ENCODE measurements at regions not wholly inside any gene's neighbourhood (a gene's known extent, or its start where the extent isn't known, plus 50 kb on each side); places are given as distances from the start of the nearest gene placed in this dataset.

- H3K27me3 ChIP-seq (ENCODE audit: low read length), result peaks cover 23% of the 10 kb centered on the region
- H3K4me1 ChIP-seq (ENCODE audit: insufficient read depth, low read length), result no peaks in the 10 kb centered on the region
- H3K36me3 ChIP-seq (ENCODE audit: low read depth, low read length), result no peaks in the 10 kb centered on the region
- ATAC-seq (no peak), DNase-seq (no peak)
- H3K9me3 ChIP-seq (ENCODE audit: low read length), result no peaks in the 10 kb centered on the region
- H2AFZ ChIP-seq (ENCODE audit: low read length), result no peak overlapping the region
- no peaks in the 10 kb centered on the region for H3K79me2 ChIP-seq (ENCODE audit: low read length)
- no peaks in the 10 kb centered on the region for H3F3A ChIP-seq (ENCODE audit: low read length, unreplicated experiment)
- no peaks in the 10 kb centered on the region for H4K20me1 ChIP-seq (ENCODE audit: low read length)
- intact Hi-C loops (cut with micrococcal nuclease), result no loop called here
- H3K4me2 ChIP-seq (ENCODE audit: low read length), result no peak overlapping the region
- ChIA-PET CTCF (no interaction called here), POLR2A (ENCODE audit: unreplicated experiment) (no interaction called here)
- H3K27ac ChIP-seq (ENCODE audit: low read length), result no peak overlapping the region
- BruUV-seq (replicated peaks), result no TSS peak
- no peaks in the 10 kb centered on the region for H3K9me2 ChIP-seq (replicated peaks; ENCODE audit: low read length)
- no peak overlapping the region for H3K9ac ChIP-seq (ENCODE audit: low read length)
- no peak for TF ChIP-seq EZH2phosphoT487 (IDR thresholded peaks at IDR 0.05; ENCODE audit: borderline replicate concordance, low read length)
- TF ChIP-seq, protein P1, sequence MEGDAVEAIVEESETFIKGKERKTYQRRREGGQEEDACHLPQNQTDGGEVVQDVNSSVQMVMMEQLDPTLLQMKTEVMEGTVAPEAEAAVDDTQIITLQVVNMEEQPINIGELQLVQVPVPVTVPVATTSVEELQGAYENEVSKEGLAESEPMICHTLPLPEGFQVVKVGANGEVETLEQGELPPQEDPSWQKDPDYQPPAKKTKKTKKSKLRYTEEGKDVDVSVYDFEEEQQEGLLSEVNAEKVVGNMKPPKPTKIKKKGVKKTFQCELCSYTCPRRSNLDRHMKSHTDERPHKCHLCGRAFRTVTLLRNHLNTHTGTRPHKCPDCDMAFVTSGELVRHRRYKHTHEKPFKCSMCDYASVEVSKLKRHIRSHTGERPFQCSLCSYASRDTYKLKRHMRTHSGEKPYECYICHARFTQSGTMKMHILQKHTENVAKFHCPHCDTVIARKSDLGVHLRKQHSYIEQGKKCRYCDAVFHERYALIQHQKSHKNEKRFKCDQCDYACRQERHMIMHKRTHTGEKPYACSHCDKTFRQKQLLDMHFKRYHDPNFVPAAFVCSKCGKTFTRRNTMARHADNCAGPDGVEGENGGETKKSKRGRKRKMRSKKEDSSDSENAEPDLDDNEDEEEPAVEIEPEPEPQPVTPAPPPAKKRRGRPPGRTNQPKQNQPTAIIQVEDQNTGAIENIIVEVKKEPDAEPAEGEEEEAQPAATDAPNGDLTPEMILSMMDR (conservative IDR thresholded peaks at IDR 0.05; ENCODE audit: low read depth, low read length), result no peak
- no peak for TF ChIP-seq EZH2 (IDR thresholded peaks at IDR 0.05; ENCODE audit: low read length, unreplicated experiment)
- H3K4me3 ChIP-seq (ENCODE audit: low read length), result no peak overlapping the region
Measured at GRCh38 chr5:99239826-99240360, 311.1 kb upstream of the CHD1 start.

GRCh38 chr5:99191206-99191745 lies 262.5 kb upstream of the CHD1 start:
- ATAC-seq (peak; percentile 88), DNase-seq (peak; percentile 34)
- no TSS peak for BruUV-seq (replicated peaks)
- intact Hi-C loops (cut with micrococcal nuclease), result no loop called here
- ChIA-PET CTCF (no interaction called here), POLR2A (ENCODE audit: unreplicated experiment) (no interaction called here)
- Histone ChIP-seq H3K27ac (ENCODE audit: low read length) (no peak overlapping the region), H3K4me2 (ENCODE audit: low read length) (no peak overlapping the region), H3K4me1 (ENCODE audit: insufficient read depth, low read length) (no peaks in the 10 kb centered on the region), H4K20me1 (ENCODE audit: low read length) (no peaks in the 10 kb centered on the region), H3K9me3 (ENCODE audit: low read length) (no peaks in the 10 kb centered on the region), H3F3A (ENCODE audit: low read length, unreplicated experiment) (no peaks in the 10 kb centered on the region), H3K36me3 (ENCODE audit: low read depth, low read length) (no peaks in the 10 kb centered on the region), H3K9ac (ENCODE audit: low read length) (no peak overlapping the region), H3K4me3 (ENCODE audit: low read length) (no peak overlapping the region), H3K9me2 (replicated peaks; ENCODE audit: low read length) (no peaks in the 10 kb centered on the region), H3K27me3 (ENCODE audit: low read length) (peaks cover 5% of the 10 kb centered on the region; the same call in 1 of the 2 replicates), H2AFZ (ENCODE audit: low read length) (no peak overlapping the region), H3K79me2 (ENCODE audit: low read length) (no peaks in the 10 kb centered on the region)
- TF ChIP-seq, protein P1 (conservative IDR thresholded peaks at IDR 0.05; ENCODE audit: low read depth, low read length), result no peak
- TF ChIP-seq EZH2phosphoT487 (IDR thresholded peaks at IDR 0.05; ENCODE audit: borderline replicate concordance, low read length) (no peak), EZH2 (IDR thresholded peaks at IDR 0.05; ENCODE audit: low read length, unreplicated experiment) (no peak)

DNA sequence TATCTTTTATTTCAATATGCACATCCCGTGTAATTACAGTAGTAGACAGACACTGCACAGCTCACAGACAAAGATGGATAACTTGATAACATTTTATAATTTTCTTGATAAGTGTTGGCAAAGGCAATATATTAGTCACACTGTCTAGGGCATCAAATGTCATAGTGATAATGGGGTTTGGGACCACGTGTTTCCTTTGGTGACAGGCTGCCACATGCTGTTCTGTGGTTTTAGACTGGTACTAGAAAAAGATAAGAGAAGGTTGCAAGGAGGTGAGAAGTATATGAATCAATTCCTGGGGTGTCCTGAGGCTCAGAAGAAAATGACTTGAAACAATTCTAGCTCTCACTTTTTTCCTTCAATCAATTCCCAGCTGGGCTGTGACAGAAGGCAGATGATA lies 258.8 kb upstream of the CHD1 start:
- Histone ChIP-seq H3K4me2 (ENCODE audit: low read length) (no peak overlapping the region), H2AFZ (ENCODE audit: low read length) (no peak overlapping the region), H3K9me2 (replicated peaks; ENCODE audit: low read length) (no peaks in the 10 kb centered on the region), H3K9me3 (ENCODE audit: low read length) (no peaks in the 10 kb centered on the region), H3K9ac (ENCODE audit: low read length) (no peak overlapping the region), H3K36me3 (ENCODE audit: low read depth, low read length) (no peaks in the 10 kb centered on the region), H3F3A (ENCODE audit: low read length, unreplicated experiment) (no peaks in the 10 kb centered on the region), H3K4me3 (ENCODE audit: low read length) (no peak overlapping the region), H3K27ac (ENCODE audit: low read length) (no peak overlapping the region), H3K79me2 (ENCODE audit: low read length) (no peaks in the 10 kb centered on the region), H3K4me1 (ENCODE audit: insufficient read depth, low read length) (no peaks in the 10 kb centered on the region), H4K20me1 (ENCODE audit: low read length) (no peaks in the 10 kb centered on the region), H3K27me3 (ENCODE audit: low read length) (no peaks in the 10 kb centered on the region; the same call in 1 of the 2 replicates)
- BruUV-seq (replicated peaks), result no TSS peak
- ATAC-seq (no peak), DNase-seq (no peak)
- POLR2A ChIA-PET (ENCODE audit: unreplicated experiment), result no interaction called here
- intact Hi-C loops (cut with micrococcal nuclease), result no loop called here
- CTCF ChIA-PET, result no interaction called here
- TF ChIP-seq EZH2 (IDR thresholded peaks at IDR 0.05; ENCODE audit: low read length, unreplicated experiment), result no peak
- TF ChIP-seq, protein P1 (conservative IDR thresholded peaks at IDR 0.05; ENCODE audit: low read depth, low read length), result no peak
- no peak for TF ChIP-seq EZH2phosphoT487 (IDR thresholded peaks at IDR 0.05; ENCODE audit: borderline replicate concordance, low read length)

Measured in PC-3 (cell line).